Lower leg skin (tissue), 4 donors: ENCODE measurements at regions not wholly inside any gene's neighbourhood (a gene's known extent, or its start where the extent isn't known, plus 50 kb on each side); places are given as distances from the start of the nearest gene placed in this dataset.

Experiments
- DNase-seq, 2 donors: peaks; one replicate each; pipeline ENCODE4 v3.0.0-alpha.2; 2019; ENCODE audit warnings: low spot score in 2 of 2
- H3K4me3 ChIP-seq: fragments of 200-600 bp; sonication (generic); 2 replicates; pipeline ENCODE4 v1.5.1; 2017; ENCODE audit warnings: mild to moderate bottlenecking, low read depth; ENCODE audit not compliant: poor library complexity, severe bottlenecking
- CTCF ChIP-seq, 3 donors: fragments of 450-650 bp; IDR thresholded peaks; one replicate each; pipeline ENCODE4 v1.5.1; 2016; ENCODE audit warnings: antibody characterized with exemption in 3 of 3, mild to moderate bottlenecking in 3 of 3, moderate library complexity in 2 of 3
- POLR2A ChIP-seq, 2 donors: fragments of 450-650 bp; IDR thresholded peaks; one replicate each; pipeline ENCODE4 v1.6.1; 2016 to 2017; ENCODE audit warnings: antibody characterized with exemption in 2 of 2, mild to moderate bottlenecking in 1 of 2, moderate library complexity in 1 of 2
- WGBS, 2 donors: methylation state at CpG; one replicate each; pipeline ENCODE4 v1.1.5; 2018; 5-methylcytosine and 5-hydroxymethylcytosine counted together
- intact Hi-C: fragments of 100-400 bp; cut with DNase I; formaldehyde crosslinking; loops from one replicate; pipeline ENCODE4 v1.15.0; 2023; ENCODE audit warnings: low total_unique reads

DNA sequence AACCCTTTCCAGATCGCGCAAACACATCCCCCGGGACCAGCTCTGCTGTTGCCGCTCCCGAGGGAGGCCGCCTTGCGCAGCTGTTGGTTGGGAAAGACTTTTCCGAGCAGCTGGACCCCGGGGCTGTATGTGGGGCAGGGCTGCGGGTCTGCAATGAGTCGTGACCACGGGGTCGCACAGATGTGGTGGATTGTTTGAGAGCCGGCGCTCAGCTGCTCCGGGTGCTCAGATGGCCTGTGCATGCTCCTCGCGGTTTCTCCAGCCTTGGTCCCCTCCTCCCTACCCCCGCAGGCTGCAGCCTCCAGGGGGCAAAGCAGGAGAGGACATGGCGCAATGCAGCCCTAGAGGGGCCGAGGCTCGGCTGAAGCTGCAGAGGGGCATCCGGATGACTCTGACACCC lies 105.2 kb upstream of the OTOS start:
- WGBS, 2 donors: 79 to 89% methylated on average over 22 to 23 of the region's 23 CpGs
- DNase-seq: peak in 1 of 2 donors; percentile 86
- TF ChIP-seq POLR2A (IDR thresholded peaks at IDR 0.05) (no peak), CTCF (IDR thresholded peaks at IDR 0.05) (no peak)
- no peak overlapping the region for H3K4me3 ChIP-seq
- intact Hi-C loops: no loop called here

- WGBS, 2 donors: 90 to 94% methylated on average over 15 of the region's 15 CpGs
- H3K4me3 ChIP-seq: no peak overlapping the region
- peak in 1 of 2 donors; percentile 85 for DNase-seq
- TF ChIP-seq POLR2A (IDR thresholded peaks at IDR 0.05) (no peak), CTCF (IDR thresholded peaks at IDR 0.05) (no peak)
- intact Hi-C loops: no loop called here
Observed at GRCh38 chr2:240246173-240246820, 105.8 kb upstream of the OTOS start.

GRCh38 chr2:240247241-240247867 lies 106.9 kb upstream of the OTOS start:
- intact Hi-C loops: no loop called here
- WGBS, 2 donors: 78 to 86% methylated on average over 7 to 10 of the region's 10 CpGs
- DNase-seq: peak in 1 of 2 donors; percentile 34
- no peak overlapping the region for H3K4me3 ChIP-seq
- TF ChIP-seq POLR2A (IDR thresholded peaks at IDR 0.05) (no peak), CTCF (IDR thresholded peaks at IDR 0.05) (no peak)

GRCh38 chr2:240247868-240248720 lies 107.6 kb upstream of the OTOS start:
- DNase-seq: peak in 1 of 2 donors; percentile 78
- H3K4me3 ChIP-seq: no peak overlapping the region
- whole genome bisulfite sequencing, 2 donors: 69 to 92% methylated on average over 13 to 16 of the region's 17 CpGs
- TF ChIP-seq POLR2A (IDR thresholded peaks at IDR 0.05): no peak
- TF ChIP-seq CTCF (IDR thresholded peaks at IDR 0.05): no peak
- intact Hi-C loops: no loop called here

- no peak overlapping the region for H3K4me3 ChIP-seq
- TF ChIP-seq CTCF (IDR thresholded peaks at IDR 0.05) (no peak), POLR2A (IDR thresholded peaks at IDR 0.05) (no peak)
- DNase-seq: peak in 1 of 2 donors; percentile 61
- intact Hi-C loops: no loop called here
- 86 to 87% methylated on average over 12 to 13 of the region's 14 CpGs for WGBS, 2 donors
Observed at GRCh38 chr2:240248721-240249422, 108.4 kb upstream of the OTOS start.
